ENCODE measurements at regions not wholly inside any gene's neighbourhood (a gene's known extent, or its start where the extent isn't known, plus 50 kb on each side); places are given as distances from the start of the nearest gene placed in this dataset.

- DNase-seq (ENCODE audit: low read depth), result no peak
Measured at GRCh38 chr16:65426484-65426883, 304.6 kb upstream of the CDH11 start.

- DNase-seq (ENCODE audit: low read depth), result no peak
Measured at GRCh38 chr16:65422934-65423333, 301.1 kb upstream of the CDH11 start.

- DNase-seq (ENCODE audit: low read depth), result no peak
Measured at GRCh38 chr16:65421596-65421995, 299.7 kb upstream of the CDH11 start.

GRCh38 chr16:65418435-65418834, 296.6 kb upstream of the CDH11 start:
- no peak for DNase-seq (ENCODE audit: low read depth)

GRCh38 chr16:65415460-65415859, 293.6 kb upstream of the CDH11 start:
- no peak for DNase-seq (ENCODE audit: low read depth)

- DNase-seq (ENCODE audit: low read depth), result peak; percentile 58
Measured at GRCh38 chr16:65414284-65414984, 292.6 kb upstream of the CDH11 start.

- DNase-seq (ENCODE audit: low read depth), result no peak
Measured at GRCh38 chr16:65413861-65414260, 292.0 kb upstream of the CDH11 start.

- DNase-seq (ENCODE audit: low read depth), result no peak
Measured at GRCh38 chr16:65410801-65411200, 288.9 kb upstream of the CDH11 start.

- DNase-seq (ENCODE audit: low read depth), result no peak
Measured at GRCh38 chr16:65409510-65409909, 287.6 kb upstream of the CDH11 start.

GRCh38 chr16:65406933-65407332, 285.1 kb upstream of the CDH11 start:
- no peak for DNase-seq (ENCODE audit: low read depth)

GRCh38 chr16:65406116-65406515, 284.3 kb upstream of the CDH11 start:
- DNase-seq (ENCODE audit: low read depth), result no peak

- DNase-seq (ENCODE audit: low read depth), result no peak
Measured at GRCh38 chr16:65394281-65394680, 272.4 kb upstream of the CDH11 start.

- DNase-seq (ENCODE audit: low read depth), result no peak
Measured at GRCh38 chr16:65392806-65393565, 271.1 kb upstream of the CDH11 start.

GRCh38 chr16:65388592-65388991, 266.7 kb upstream of the CDH11 start:
- DNase-seq (ENCODE audit: low read depth), result no peak

GRCh38 chr16:65386672-65387071, 264.8 kb upstream of the CDH11 start:
- DNase-seq (ENCODE audit: low read depth), result no peak

GRCh38 chr16:65384441-65384840, 262.6 kb upstream of the CDH11 start:
- DNase-seq (ENCODE audit: low read depth), result no peak

- no peak for DNase-seq (ENCODE audit: low read depth)
Measured at GRCh38 chr16:65377195-65377594, 255.3 kb upstream of the CDH11 start.

- no peak for DNase-seq (ENCODE audit: low read depth)
Measured at GRCh38 chr16:65376601-65377000, 254.7 kb upstream of the CDH11 start.

GRCh38 chr16:65375651-65376050, 253.8 kb upstream of the CDH11 start:
- DNase-seq (ENCODE audit: low read depth), result no peak

GRCh38 chr16:65373097-65373496, 251.2 kb upstream of the CDH11 start:
- DNase-seq (ENCODE audit: low read depth), result no peak

- no peak for DNase-seq (ENCODE audit: low read depth)
Measured at GRCh38 chr16:65372171-65372570, 250.3 kb upstream of the CDH11 start.

GRCh38 chr16:65365732-65366715, 244.2 kb upstream of the CDH11 start:
- no peak for DNase-seq (ENCODE audit: low read depth)

All from HS-27A (cell line).